ENCODE measurements at regions not wholly inside any gene's neighbourhood (a gene's known extent, or its start where the extent isn't known, plus 50 kb on each side); places are given as distances from the start of the nearest gene placed in this dataset.

- Histone ChIP-seq H2AFZ (ENCODE audit: low read length) (no peak overlapping the region), H4K91ac (replicated peaks; ENCODE audit: insufficient read length, low read length) (no peak overlapping the region), H3K9me3 (ENCODE audit: insufficient read depth in 2 of 2, low read depth in 1 of 2, low read length in 1 of 2) (no peaks in the 10 kb centered on the region), H3K4ac (replicated peaks; ENCODE audit: insufficient read length, low read depth, low read length) (no peak overlapping the region), H3K4me1 (replicated peaks in 1 of 4; ENCODE audit: control insufficient read depth in 3 of 4, insufficient read depth in 4 of 4, low read length in 3 of 4) (no peaks in the 10 kb centered on the region), H2BK5ac (ENCODE audit: low read depth, low read length) (no peak overlapping the region), H2BK12ac (ENCODE audit: low read depth, low read length) (no peak overlapping the region), H2BK15ac (ENCODE audit: low read length) (no peak overlapping the region), H3K9ac (replicated peaks in 1 of 4; ENCODE audit: extremely low read depth in 1 of 4, low read depth in 3 of 4, low read length in 3 of 4) (no peak overlapping the region), H3K18ac (ENCODE audit: extremely low read depth, low read length) (no peak overlapping the region), H3K23me2 (ENCODE audit: low read depth, low read length) (no peaks in the 10 kb centered on the region), H4K8ac (ENCODE audit: extremely low read depth, insufficient read depth, low read length) (no peak overlapping the region), H3K4me3 (ENCODE audit: extremely low read depth in 1 of 4, insufficient read depth in 2 of 4, low read depth in 3 of 4, low read length in 4 of 4) (no peak overlapping the region), H3K4me2 (ENCODE audit: insufficient read depth in 1 of 2, low read depth in 2 of 2, low read length in 2 of 2) (no peak overlapping the region), H2BK20ac (ENCODE audit: low read length) (no peak overlapping the region), H3K23ac (ENCODE audit: insufficient read length) (no peak overlapping the region), H3K79me2 (ENCODE audit: control insufficient read depth in 1 of 2, insufficient read depth in 2 of 2, low read length in 2 of 2) (no peaks in the 10 kb centered on the region), H3K27me3 (replicated peaks in 1 of 4; ENCODE audit: control insufficient read depth in 3 of 4, extremely low read depth in 1 of 4, insufficient read depth in 3 of 4, low read length in 3 of 4) (no peaks in the 10 kb centered on the region), H3K27ac (ENCODE audit: low read depth, low read length) (no peak overlapping the region), H3K14ac (ENCODE audit: insufficient read length) (no peak overlapping the region), H2BK120ac (replicated peaks; ENCODE audit: low read depth, low read length) (no peak overlapping the region), H3K56ac (replicated peaks; ENCODE audit: insufficient read length, low read depth, low read length) (no peak overlapping the region), H4K20me1 (replicated peaks in 1 of 2; ENCODE audit: control insufficient read depth in 1 of 2, insufficient read depth in 2 of 2, low read length in 2 of 2) (no peaks in the 10 kb centered on the region), H3K36me3 (ENCODE audit: control insufficient read depth in 2 of 4, insufficient read depth in 4 of 4, low read length in 3 of 4) (no peaks in the 10 kb centered on the region), H2AK5ac (ENCODE audit: low read depth, low read length) (no peak overlapping the region), H3K79me1 (ENCODE audit: low read depth, low read length) (no peaks in the 10 kb centered on the region), H4K5ac (ENCODE audit: insufficient read length, low read depth, low read length) (no peak overlapping the region)
- POLR2A ChIA-PET (ENCODE audit: partially characterized antibody) = no interaction called here
- DNase-seq (ENCODE audit: low read depth in 1 of 2, low spot score in 2 of 2) (no peak), FAIRE-seq (no peak)
- CTCF ChIA-PET (ENCODE audit: partially characterized antibody) = interaction anchor here (0.6 kb wide), 2 partner anchors 18 to 49 kb away, joined by 3 read pairs; no protein-coding TSS in a partner anchor
- 82% methylated on average over 1 of the region's 1 CpG; no CpG with 5 or more reads in 1 of the 2 experiments for WGBS, 2 experiments (ENCODE audit: extremely low coverage in 1 of 2, insufficient coverage in 1 of 2, insufficient read length in 1 of 2, insufficient replicate concordance in 2 of 2, low coverage in 1 of 2, low lambda C conversion rate in 2 of 2, missing lambda C conversion rate in 1 of 2)
- TF ChIP-seq HDAC6 (IDR thresholded peaks at IDR 0.05; ENCODE audit: low read depth, low read length) (no peak), GABPA (IDR thresholded peaks at IDR 0.05; ENCODE audit: borderline replicate concordance, insufficient read depth, low read length) (no peak), KDM4A (IDR thresholded peaks at IDR 0.05; ENCODE audit: low read depth, low read length, severe bottlenecking) (no peak), RXRA (IDR thresholded peaks at IDR 0.05; ENCODE audit: insufficient read depth, low read depth, low read length) (no peak), POLR2A (IDR thresholded peaks at IDR 0.05; ENCODE audit: control extremely low read depth in 1 of 2, low read depth in 2 of 2, low read length in 2 of 2) (no peak), YY1 (IDR thresholded peaks at IDR 0.05; ENCODE audit: low read depth, low read length) (no peak)
Measured at GRCh38 chr3:104715972-104716371, 650.7 kb upstream of the ALCAM start.
